ENCODE measurements at regions not wholly inside any gene's neighbourhood (a gene's known extent, or its start where the extent isn't known, plus 50 kb on each side); places are given as distances from the start of the nearest gene placed in this dataset.

GRCh38 chr4:126702747-126703146 is 930.0 kb upstream of the INTU start:
- intact Hi-C loops (cut with micrococcal nuclease; ENCODE audit: unreplicated experiment) = no loop called here
- no peak overlapping the region for H2AFZ ChIP-seq (ENCODE audit: control insufficient read depth, low read depth, low read length)
- no peak for DNase-seq (ENCODE audit: low read depth, low spot score)
- whole genome bisulfite sequencing (ENCODE audit: insufficient coverage, insufficient replicate concordance, low lambda C conversion rate, missing lambda C conversion rate) = 0% methylated on average over 1 of the region's 1 CpG
- ATAC-seq = no peak
- no peaks in the 10 kb centered on the region for H3K9me3 ChIP-seq (replicated peaks; ENCODE audit: control insufficient read depth, insufficient read depth, low read length)
- H4K20me1 ChIP-seq (ENCODE audit: control insufficient read depth, insufficient read depth) = no peaks in the 10 kb centered on the region
- in situ Hi-C loops (cut with MboI) = no loop called here
- FAIRE-seq = no peak
- no peak overlapping the region for H3K4me2 ChIP-seq (ENCODE audit: control insufficient read depth, insufficient read depth)
- no peak overlapping the region for H3K9ac ChIP-seq (ENCODE audit: control insufficient read depth, insufficient read depth, low read length)
- BruUV-seq (replicated peaks) = no TSS peak
- H3K79me2 ChIP-seq (ENCODE audit: control insufficient read depth, insufficient read depth, low read length) = no peaks in the 10 kb centered on the region
- no peaks in the 10 kb centered on the region for H3K27me3 ChIP-seq (replicated peaks in 1 of 2; ENCODE audit: control insufficient read depth in 2 of 2, insufficient read depth in 2 of 2, low read length in 1 of 2)
- H3K36me3 ChIP-seq (ENCODE audit: control insufficient read depth in 2 of 2, insufficient read depth in 2 of 2, low read length in 1 of 2) = no peaks in the 10 kb centered on the region
- POLR2A ChIA-PET = no interaction called here
- CTCF ChIA-PET = no interaction called here
- RAD21 ChIA-PET (ENCODE audit: unreplicated experiment) = no interaction called here
- H3K27ac ChIP-seq (ENCODE audit: control insufficient read depth, insufficient read depth) = no peak overlapping the region
- H3K4me1 ChIP-seq (ENCODE audit: control insufficient read depth, insufficient read depth, low read length) = no peaks in the 10 kb centered on the region
- SMC1A ChIA-PET (ENCODE audit: uncharacterized antibody, unreplicated experiment) = no interaction called here
- TF ChIP-seq CREM (IDR thresholded peaks at IDR 0.05; ENCODE audit: low read depth) (no peak), BCL3 (IDR thresholded peaks at IDR 0.05; ENCODE audit: borderline replicate concordance, insufficient read depth, low read depth, low read length, poor library complexity, severe bottlenecking) (no peak), PKNOX1 (IDR thresholded peaks at IDR 0.05) (no peak), BHLHE40 (IDR thresholded peaks at IDR 0.05; ENCODE audit: borderline replicate concordance in 1 of 2, low read depth in 2 of 2, low read length in 1 of 2) (no peak), MTA2 (IDR thresholded peaks at IDR 0.05; ENCODE audit: low read depth) (no peak), TCF7 (IDR thresholded peaks at IDR 0.05; ENCODE audit: borderline replicate concordance) (no peak), STAT1 (conservative IDR thresholded peaks at IDR 0.05) (no peak), ATF7 (IDR thresholded peaks at IDR 0.05; ENCODE audit: low read depth) (no peak), HDAC2 (IDR thresholded peaks at IDR 0.05) (no peak)
- H3K4me3 ChIP-seq = no peak overlapping the region
